Fibroblast of lung (primary cell): ENCODE measurements at regions not wholly inside any gene's neighbourhood (a gene's known extent, or its start where the extent isn't known, plus 50 kb on each side); places are given as distances from the start of the nearest gene placed in this dataset.

Source experiments
- CTCF ChIP-seq, 2 donors: IDR thresholded peaks in 1 of 2; conservative IDR thresholded peaks in 1 of 2; 1 replicate in 1 of 2; 2 replicates in 1 of 2; pipeline ENCODE4 v1.5.1; 2011 to 2012; ENCODE audit warnings: low read length in 2 of 2, control low read depth in 1 of 2, inconsistent platforms in 1 of 2, low read depth in 1 of 2, mild to moderate bottlenecking in 1 of 2
- EZH2 ChIP-seq: IDR thresholded peaks from 2 replicates; pipeline ENCODE4 v1.5.1; 2012; ENCODE audit warnings: low read length, control low read depth, mild to moderate bottlenecking; ENCODE audit errors: missing control alignments

DNA sequence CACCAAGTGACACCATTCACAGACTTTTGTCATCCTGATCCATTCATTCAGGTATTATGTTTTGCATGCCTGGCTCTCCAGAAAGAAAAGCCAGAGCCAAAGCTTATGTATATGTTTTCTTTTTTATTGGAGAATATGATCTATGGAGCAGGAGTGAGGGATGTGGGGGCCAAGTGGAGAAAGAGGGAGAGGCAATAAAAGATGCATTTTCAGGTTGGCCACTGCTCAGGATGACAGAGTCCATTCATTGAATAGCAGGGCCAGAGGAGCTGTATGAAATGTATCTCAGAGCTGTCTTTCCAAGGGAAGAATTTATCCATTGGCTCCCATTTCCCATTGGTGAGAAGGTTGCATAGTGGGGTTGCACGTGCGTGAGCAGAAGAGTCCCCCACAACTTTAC, 416.1 kb downstream of the ATP23 start:
- TF ChIP-seq EZH2 (no peak), CTCF (conservative IDR thresholded peaks at IDR 0.05 in 1 of 2, IDR thresholded peaks at IDR 0.05 in 1 of 2; ENCODE audit: low read depth in 1 of 2, low read length in 2 of 2) (no peak)
